Middle frontal gyrus (tissue), 1 donor: ENCODE measurements at regions not wholly inside any gene's neighbourhood (a gene's known extent, or its start where the extent isn't known, plus 50 kb on each side); places are given as distances from the start of the nearest gene placed in this dataset.

Source experiments
- DNase-seq: peaks from one replicate; pipeline ENCODE4 v3.0.0-alpha.2; 2015; ENCODE audit warnings: low spot score; ENCODE audit errors: extremely low spot score

DNA sequence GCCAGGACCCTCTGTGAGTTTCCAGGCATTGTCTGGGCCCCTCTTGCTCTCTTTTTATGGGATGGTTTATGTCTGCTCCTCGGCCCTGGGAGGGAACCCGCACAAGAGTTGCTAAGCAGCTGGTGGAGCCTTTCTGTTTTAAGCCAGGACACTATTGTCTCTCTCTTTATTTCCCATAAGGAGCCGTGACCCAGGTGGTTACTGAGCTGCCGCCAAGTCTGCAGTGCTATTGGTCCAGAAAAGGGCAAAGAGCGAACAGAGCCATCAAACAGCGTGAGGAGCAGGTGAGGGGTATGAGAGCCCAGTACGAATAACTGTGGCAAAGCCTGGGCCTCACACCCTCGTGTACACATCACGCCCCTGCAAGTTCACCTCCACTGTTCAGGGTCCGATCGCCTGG is 280.2 kb downstream of the SHQ1 start:
- DNase-seq = no peak

GRCh38 chr3:72567474-72567873 is 280.8 kb downstream of the SHQ1 start:
- no peak for DNase-seq

DNA sequence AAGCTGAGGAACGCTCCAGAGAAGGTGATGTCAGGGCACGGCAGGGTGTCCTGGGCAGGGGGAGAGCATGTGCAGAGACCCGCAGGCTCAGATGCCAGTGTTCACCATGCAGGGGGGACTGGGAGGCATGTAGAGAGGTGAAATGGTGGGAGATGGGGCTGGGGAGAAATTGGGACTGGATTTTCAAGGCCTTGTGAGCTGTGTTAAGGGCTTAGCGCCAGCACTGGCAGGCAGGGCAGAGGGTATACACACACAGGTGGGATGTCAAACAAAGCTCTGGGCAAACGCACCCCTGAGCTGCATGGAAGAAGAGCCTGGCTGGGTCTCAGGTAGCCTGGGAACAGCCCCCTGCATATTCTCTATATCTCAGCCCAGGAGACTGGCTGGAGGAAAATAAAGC is 282.7 kb downstream of the SHQ1 start:
- no peak for DNase-seq

GRCh38 chr3:72563690-72564370 is 284.4 kb downstream of the SHQ1 start:
- DNase-seq = no peak

DNA sequence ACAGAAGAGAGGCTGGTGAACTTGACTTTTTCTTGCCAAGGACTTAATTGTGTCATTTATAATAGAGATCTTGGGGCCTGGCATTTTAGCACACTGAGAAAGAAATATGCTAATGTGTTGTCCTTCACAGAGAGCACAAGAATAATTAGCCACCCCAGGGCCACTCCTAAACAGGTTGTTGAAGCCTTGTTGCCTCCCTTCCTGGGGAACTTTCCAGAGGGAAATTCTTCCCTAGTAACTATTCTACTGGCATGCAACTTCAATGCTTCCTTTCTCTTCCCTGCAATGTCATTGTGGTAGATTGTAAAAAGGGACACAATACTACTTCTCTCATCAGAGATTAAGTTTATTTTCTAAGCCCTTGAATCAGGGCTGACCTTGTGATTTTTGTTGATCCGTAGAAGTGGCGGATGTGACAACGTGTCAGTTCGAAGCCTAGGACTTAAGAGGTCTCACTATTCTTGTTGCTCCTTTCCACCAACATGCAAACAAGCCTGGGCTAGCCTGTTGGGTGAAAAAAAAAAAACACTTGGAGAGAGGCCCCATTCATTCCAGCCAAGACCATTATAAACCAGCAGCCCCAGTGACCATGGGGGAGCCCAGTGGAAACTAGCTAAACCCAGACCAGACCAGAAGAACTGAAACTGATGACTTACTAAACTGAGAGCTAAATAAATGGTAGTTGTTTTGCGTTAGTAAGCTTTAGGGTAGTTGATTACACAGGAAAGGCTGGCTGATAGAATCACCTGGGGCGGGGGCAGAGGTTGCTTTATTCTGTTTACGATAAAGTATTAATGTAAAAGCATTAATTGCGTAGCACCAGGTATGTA is 287.2 kb downstream of the SHQ1 start:
- no peak for DNase-seq

DNA sequence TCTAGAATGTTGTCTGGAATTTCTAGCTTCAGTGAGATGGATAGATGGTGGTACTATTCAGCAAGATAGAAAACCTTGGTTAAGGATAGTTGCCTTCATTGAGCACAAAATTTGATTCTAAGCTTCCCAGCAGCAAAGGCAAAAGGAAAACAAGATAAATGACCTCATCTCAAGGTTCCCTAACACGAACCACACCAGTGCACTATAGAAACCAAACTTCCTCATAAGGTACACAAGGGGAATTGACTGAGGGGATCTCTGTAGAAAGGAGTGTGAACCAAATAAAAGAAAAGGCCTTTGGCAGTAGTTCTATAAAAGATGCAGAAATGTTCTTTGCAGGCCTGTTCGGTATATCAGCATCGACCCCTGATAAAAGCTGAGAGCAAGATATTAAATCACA is 288.9 kb downstream of the SHQ1 start:
- no peak for DNase-seq

- no peak for DNase-seq
Measured at GRCh38 chr3:72558001-72558400, 290.2 kb downstream of the SHQ1 start.

GRCh38 chr3:72555714-72556113 is 292.5 kb downstream of the SHQ1 start:
- no peak for DNase-seq

GRCh38 chr3:72554689-72555088 is 293.6 kb downstream of the SHQ1 start:
- DNase-seq = no peak

- DNase-seq = no peak
Measured at GRCh38 chr3:72553298-72553697, 294.9 kb downstream of the SHQ1 start.

DNA sequence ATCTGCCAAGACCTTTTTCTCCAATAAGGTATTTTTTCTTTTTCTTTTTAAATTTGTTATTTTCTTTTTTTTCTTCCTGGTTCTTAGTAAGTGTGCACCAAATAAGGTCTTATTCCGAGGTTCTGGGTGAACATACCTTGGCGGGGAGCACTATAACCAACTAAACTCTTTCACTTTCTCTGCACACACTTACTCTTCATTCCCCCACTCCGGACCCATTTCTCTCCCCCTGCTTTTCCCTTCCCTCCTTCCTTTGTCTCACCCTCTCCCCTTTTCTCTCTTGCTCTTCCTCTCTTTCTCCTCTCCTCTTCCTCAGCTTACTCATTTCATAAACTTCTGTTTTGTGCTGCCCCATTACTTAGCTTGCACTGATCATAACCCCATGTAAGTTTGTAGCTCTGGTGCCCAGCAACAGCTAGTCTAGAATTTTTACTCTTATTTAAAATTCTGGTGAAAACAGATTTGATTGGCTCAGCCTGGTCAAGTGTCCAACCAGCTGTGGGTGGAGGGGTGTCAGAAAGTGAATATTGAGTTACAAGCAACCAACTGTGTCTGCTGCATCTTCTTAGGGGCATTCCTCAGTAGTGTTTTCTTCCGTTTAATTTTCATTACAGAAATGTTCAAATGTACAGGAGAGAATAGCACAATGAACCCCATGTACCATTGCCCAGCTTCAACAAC is 297.5 kb downstream of the SHQ1 start:
- DNase-seq = no peak

DNA sequence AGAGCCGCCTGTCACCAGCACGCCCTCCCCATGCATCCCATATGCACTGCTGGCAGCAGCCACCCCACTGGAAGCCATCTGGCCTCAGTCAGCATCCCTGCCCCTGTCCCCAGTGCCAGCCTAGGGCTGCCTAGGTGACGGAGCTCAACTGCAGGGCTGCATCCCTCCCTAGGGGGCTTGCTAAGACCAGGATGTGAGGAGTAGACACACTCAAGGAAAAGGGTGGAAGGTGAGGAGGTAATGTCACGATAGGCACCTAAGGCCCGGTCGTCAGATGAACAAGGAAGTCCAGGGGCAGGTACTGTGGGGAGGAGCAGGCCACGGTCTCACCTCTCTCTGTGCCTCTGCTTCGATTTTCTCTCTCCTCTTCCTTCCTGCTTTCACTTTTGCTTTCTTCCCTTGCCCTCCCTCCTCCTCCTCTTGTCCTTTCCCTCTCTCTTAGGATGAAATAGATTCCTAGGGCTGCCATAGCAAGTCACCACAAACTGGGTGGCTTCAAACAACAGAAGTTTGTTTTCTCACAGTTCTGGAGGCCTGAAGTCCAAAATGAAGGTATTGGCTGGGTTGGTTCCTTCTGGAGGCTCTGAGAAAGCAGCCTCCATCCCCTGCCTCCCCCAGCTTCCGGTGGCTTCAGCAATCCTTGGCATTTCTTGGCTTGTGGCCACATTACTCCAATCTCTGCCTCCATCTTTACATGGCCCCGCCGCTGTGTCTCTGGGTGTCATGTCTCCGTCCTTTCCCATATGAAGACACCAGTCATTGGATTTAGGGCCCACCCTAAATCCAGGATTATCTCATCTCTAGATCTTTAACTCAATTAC is 298.3 kb downstream of the SHQ1 start:
- no peak for DNase-seq

DNA sequence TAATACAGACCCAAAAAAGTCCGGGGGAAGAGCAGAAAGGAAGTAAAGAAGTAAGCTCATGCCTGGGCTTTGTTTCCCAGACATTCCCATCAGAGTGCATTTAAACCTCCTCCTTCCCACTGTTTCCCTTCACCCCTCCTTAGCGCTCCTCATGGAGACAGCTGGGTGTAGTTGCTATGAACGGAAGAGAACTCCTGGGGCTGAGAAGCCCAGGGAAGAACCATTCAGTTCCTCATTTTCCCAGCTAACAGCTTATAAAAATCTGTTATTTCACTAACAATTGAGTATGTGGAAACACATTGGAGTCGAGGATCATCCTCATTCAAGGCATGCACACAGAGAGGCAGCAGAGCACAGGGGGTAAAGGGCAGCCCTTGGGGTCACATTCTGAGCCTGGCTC is 299.3 kb downstream of the SHQ1 start:
- DNase-seq = no peak

GRCh38 chr3:72548461-72548860 is 299.8 kb downstream of the SHQ1 start:
- DNase-seq = no peak

DNA sequence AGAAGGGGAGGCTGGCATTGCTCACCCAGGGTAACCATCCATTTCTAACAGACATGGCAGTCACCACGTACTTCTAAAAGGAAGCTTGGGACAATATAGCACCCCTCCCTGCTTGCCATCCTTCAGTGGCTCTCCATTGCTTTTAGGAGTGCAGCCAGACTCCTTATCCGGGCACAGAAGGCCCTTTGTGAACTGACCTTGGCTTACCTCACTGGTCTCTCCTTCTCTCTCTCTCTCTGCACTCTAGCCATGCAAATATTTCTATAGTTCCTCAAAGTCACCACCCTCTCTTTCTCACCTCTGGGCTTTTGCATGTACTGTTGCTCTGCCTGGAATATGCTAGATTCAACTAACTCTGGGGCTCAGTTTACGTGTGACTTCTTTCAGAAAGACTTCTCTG is 301.1 kb downstream of the SHQ1 start:
- DNase-seq = no peak

- DNase-seq = no peak
Measured at GRCh38 chr3:72544239-72544638, 304.0 kb downstream of the SHQ1 start.

- DNase-seq = no peak
Measured at GRCh38 chr3:72543246-72543645, 305.0 kb downstream of the SHQ1 start.

DNA sequence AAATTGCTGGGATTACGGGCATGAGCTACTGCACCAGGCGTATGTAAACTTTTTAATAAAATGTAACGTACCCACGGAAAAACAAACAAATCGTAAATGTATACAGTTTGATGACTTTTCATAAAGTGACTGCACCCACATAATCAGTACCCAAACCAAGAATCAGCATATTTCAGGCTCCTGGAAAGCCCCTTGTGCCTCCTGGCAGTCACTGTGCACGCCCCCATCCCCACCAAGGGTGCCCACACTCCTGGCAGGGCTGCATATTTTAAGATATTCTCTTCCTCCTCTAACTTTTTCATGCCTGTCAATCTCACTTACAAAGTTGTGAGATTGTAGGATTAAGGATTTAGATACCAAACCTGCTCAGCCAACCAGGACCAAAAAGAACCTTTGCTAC is 305.5 kb downstream of the SHQ1 start:
- DNase-seq = no peak

DNA sequence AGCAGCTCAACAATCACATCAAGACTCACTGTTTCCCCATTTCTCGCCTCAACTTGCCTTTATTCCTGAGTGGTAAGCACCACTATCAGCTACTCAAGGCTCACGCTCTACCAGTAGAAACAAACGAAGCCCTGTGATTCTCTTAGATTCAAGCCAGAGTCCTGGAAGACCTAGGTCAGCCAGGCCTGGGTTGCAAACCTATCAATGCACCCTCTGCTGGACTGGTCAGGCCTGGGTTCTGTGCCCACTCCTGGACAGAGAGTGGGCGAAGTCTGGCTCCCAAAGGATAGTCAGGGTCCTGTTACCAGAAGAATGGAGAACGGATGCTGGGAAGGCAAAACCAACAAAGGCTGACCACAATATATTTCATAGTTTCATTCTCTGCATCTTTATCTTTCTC is 308.4 kb downstream of the SHQ1 start:
- DNase-seq = no peak

GRCh38 chr3:72538070-72538745 is 310.0 kb downstream of the SHQ1 start:
- no peak for DNase-seq

DNA sequence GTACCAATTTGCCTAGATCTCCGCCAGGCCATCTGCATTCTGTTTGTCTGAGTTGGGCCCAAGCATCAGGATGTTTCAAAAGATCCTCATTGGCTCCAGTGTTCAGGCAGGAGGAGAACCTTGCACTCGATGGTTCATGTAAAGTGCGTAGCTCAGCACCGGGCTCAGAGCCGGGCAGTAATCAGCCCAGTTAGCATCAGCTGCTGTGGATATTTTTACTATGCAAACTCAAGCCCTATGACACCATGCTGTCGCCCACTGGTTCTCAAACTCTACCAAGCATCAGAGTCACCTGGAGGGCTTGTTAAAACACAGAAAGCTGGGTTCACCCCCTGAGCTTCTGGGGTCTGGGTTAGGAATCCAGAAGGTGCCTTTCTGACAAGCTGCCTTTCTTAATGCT is 310.8 kb downstream of the SHQ1 start:
- DNase-seq = no peak
